ENCODE measurements at regions not wholly inside any gene's neighbourhood (a gene's known extent, or its start where the extent isn't known, plus 50 kb on each side); places are given as distances from the start of the nearest gene placed in this dataset.
"Not testable (repeated sequence)": the region's sequence is repeated elsewhere in the genome, so short reads cannot be mapped to it uniquely, and the experiment has no call there.

DNA sequence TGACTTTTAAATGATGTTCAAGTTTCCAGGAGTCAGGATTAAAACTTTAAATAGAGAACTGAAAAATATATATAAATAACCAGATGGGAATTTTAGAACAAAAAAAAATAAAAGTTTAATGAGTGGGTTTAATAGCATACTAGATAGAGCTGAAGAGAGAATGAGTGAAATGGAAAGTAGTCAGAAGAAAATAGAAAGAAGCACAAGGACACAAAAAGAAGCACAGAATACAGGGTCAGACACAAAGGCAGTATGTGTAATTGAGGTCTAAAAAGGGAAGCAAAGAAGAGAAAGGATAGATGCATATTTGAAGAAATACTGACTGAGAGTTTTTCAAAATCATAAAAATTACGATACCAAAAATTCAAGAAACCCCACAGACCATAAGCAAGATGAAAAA lies 159.8 kb upstream of the FERMT1 start:
- DNase-seq = no peak
- no peaks in the 10 kb centered on the region for H3K4me1 ChIP-seq (ENCODE audit: insufficient read depth, low read length)

DNA sequence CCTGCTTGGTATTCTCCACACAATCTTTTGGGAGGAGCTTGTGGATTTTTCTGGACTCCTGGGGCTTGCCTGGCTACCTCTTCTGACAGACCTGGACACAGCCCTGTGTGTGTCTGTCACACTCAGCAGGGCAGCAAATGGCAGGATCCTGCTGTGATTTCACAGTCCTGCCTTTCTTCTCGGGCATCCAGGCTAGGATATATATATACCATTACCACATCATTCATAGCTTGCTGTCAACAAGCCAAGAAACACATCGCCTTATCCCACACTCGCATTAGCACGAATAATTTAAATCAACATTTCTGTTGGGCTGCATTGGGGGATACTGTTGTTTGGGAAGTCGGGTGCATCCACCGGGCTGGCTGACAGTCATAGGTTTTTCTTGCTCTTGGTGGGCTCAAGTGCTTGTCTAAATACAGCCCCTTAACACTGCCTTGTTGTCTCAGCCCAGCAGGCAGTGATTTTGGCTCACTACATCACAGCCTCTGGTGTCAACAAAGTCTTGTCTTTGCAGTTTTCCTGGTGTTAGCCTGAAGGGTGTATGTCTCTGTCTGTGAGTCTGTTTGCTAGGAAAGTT lies 154.9 kb upstream of the FERMT1 start:
- no peak for DNase-seq
- no peak for ATAC-seq (ENCODE audit: insufficient read depth, low read depth)
- Histone ChIP-seq H3K4me2 (ENCODE audit: insufficient read depth, low read length) (no peak overlapping the region), H3K9ac (ENCODE audit: low read depth, low read length) (no peak overlapping the region), H3K4me1 (ENCODE audit: insufficient read depth, low read length) (no peaks in the 10 kb centered on the region), H4K20me1 (ENCODE audit: insufficient read depth, low read length) (no peaks in the 10 kb centered on the region), H3K36me3 (ENCODE audit: insufficient read depth, low read length) (no peaks in the 10 kb centered on the region), H2AFZ (ENCODE audit: low read depth, low read length) (no peak overlapping the region), H3K4me3 (ENCODE audit: low read depth in 1 of 2, low read length in 2 of 2) (no peak overlapping the region), H3K9me3 (ENCODE audit: insufficient read depth, low read length, severe bottlenecking) (peaks cover 10% of the 10 kb centered on the region), H3K79me2 (ENCODE audit: insufficient read depth, low read length) (no peaks in the 10 kb centered on the region), H3K27ac (ENCODE audit: low read length) (no peak overlapping the region), H3K27me3 (ENCODE audit: insufficient read depth, low read length, poor library complexity) (no peaks in the 10 kb centered on the region)
- TF ChIP-seq EZH2 (IDR thresholded peaks at IDR 0.05; ENCODE audit: borderline replicate concordance, low read depth, low read length, severe bottlenecking) = no peak
- TF ChIP-seq, protein P1, sequence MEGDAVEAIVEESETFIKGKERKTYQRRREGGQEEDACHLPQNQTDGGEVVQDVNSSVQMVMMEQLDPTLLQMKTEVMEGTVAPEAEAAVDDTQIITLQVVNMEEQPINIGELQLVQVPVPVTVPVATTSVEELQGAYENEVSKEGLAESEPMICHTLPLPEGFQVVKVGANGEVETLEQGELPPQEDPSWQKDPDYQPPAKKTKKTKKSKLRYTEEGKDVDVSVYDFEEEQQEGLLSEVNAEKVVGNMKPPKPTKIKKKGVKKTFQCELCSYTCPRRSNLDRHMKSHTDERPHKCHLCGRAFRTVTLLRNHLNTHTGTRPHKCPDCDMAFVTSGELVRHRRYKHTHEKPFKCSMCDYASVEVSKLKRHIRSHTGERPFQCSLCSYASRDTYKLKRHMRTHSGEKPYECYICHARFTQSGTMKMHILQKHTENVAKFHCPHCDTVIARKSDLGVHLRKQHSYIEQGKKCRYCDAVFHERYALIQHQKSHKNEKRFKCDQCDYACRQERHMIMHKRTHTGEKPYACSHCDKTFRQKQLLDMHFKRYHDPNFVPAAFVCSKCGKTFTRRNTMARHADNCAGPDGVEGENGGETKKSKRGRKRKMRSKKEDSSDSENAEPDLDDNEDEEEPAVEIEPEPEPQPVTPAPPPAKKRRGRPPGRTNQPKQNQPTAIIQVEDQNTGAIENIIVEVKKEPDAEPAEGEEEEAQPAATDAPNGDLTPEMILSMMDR (IDR thresholded peaks at IDR 0.05; ENCODE audit: borderline replicate concordance, extremely low read depth, low read length, poor library complexity, severe bottlenecking) = no peak

More for the DNA sequence above, 159.8 kb upstream of the FERMT1 start:
- no peak overlapping the region for H3K27ac ChIP-seq (ENCODE audit: low read length)
- H4K20me1 ChIP-seq (ENCODE audit: insufficient read depth, low read length) = no peaks in the 10 kb centered on the region
- no peak overlapping the region for H2AFZ ChIP-seq (ENCODE audit: low read depth, low read length)
- TF ChIP-seq, protein P1 (IDR thresholded peaks at IDR 0.05; ENCODE audit: borderline replicate concordance, extremely low read depth, low read length, poor library complexity, severe bottlenecking) = no peak
- no peak for TF ChIP-seq EZH2 (IDR thresholded peaks at IDR 0.05; ENCODE audit: borderline replicate concordance, low read depth, low read length, severe bottlenecking)
- H3K4me2 ChIP-seq (ENCODE audit: insufficient read depth, low read length) = no peak overlapping the region
- no peaks in the 10 kb centered on the region for H3K27me3 ChIP-seq (ENCODE audit: insufficient read depth, low read length, poor library complexity)
- ATAC-seq (ENCODE audit: insufficient read depth, low read depth) = no peak
- no peak overlapping the region for H3K4me3 ChIP-seq (ENCODE audit: low read depth in 1 of 2, low read length in 2 of 2)
- no peaks in the 10 kb centered on the region for H3K79me2 ChIP-seq (ENCODE audit: insufficient read depth, low read length)
- peaks cover 12% of the 10 kb centered on the region for H3K9me3 ChIP-seq (ENCODE audit: insufficient read depth, low read length, severe bottlenecking)
- no peaks in the 10 kb centered on the region for H3K36me3 ChIP-seq (ENCODE audit: insufficient read depth, low read length)
- H3K9ac ChIP-seq (ENCODE audit: low read depth, low read length) = no peak overlapping the region

DNA sequence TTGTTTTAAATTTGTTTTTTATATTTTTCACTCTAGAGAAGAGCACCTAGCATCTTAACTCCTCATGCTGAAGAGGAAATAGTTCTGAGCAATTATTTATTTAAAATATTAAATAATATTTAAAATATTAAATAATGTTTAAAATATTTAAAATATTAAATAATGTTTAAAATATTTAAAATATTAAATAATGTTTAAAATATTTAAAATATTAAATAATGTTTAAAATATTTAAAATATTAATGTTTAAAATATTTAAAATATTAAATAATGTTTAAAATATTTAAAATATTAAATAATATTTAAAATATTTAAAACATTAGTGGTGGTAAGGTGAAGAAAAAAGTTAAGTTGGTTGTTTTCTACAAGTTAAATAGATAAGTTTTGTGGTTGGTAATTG lies 147.6 kb upstream of the FERMT1 start:
- not testable (repeated sequence) for H3K79me2 ChIP-seq (ENCODE audit: insufficient read depth, low read length); H3K9ac ChIP-seq (ENCODE audit: low read depth, low read length); H3K27ac ChIP-seq (ENCODE audit: low read length); H3K36me3 ChIP-seq (ENCODE audit: insufficient read depth, low read length); H3K4me1 ChIP-seq (ENCODE audit: insufficient read depth, low read length); H3K9me3 ChIP-seq (ENCODE audit: insufficient read depth, low read length, severe bottlenecking); H3K4me3 ChIP-seq (ENCODE audit: low read depth in 1 of 2, low read length in 2 of 2); ATAC-seq (ENCODE audit: insufficient read depth, low read depth); H3K27me3 ChIP-seq (ENCODE audit: insufficient read depth, low read length, poor library complexity); H4K20me1 ChIP-seq (ENCODE audit: insufficient read depth, low read length); H3K4me2 ChIP-seq (ENCODE audit: insufficient read depth, low read length); DNase-seq; H2AFZ ChIP-seq (ENCODE audit: low read depth, low read length)

DNA sequence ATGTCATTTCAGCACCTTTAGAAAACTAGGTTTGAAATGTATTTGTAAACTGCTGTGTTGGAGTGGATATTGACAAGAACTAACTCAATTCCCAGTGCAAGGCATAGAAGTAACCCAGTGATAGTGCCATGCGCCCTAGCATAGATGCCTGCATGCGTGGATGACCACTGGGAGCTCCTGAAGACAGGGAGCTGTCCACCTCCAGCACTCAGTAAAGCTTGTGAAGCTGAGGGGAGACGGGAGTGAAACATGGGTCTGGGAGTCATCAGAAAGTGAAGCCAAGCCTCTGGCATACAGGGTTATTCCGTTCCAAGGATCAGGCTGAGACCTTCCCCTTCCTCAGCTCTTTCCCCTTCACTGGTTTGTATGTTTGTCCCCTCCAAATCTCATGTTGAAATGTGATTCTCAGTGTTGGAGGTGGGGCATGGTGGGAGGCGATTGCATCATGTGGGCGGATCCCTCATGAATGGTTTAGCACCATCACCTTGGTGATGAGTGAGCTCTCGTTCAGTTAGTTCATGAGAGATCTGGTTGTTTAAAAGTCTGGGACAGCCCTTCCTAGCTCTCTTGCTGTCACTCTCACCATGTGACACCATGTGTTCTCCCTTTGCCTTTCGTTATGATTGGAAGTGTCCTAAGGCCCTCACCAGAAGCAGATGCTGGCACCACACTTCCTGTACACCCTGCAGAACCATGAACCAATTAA lies 146.5 kb upstream of the FERMT1 start:
- no peaks in the 10 kb centered on the region for H3K4me1 ChIP-seq (ENCODE audit: insufficient read depth, low read length)
- no peaks in the 10 kb centered on the region for H3K36me3 ChIP-seq (ENCODE audit: insufficient read depth, low read length)
- peaks cover 3% of the 10 kb centered on the region for H3K27me3 ChIP-seq (ENCODE audit: insufficient read depth, low read length, poor library complexity)
- H3K79me2 ChIP-seq (ENCODE audit: insufficient read depth, low read length) = no peaks in the 10 kb centered on the region
- H3K4me2 ChIP-seq (ENCODE audit: insufficient read depth, low read length) = no peak overlapping the region
- no peak for DNase-seq
- ATAC-seq (ENCODE audit: insufficient read depth, low read depth) = no peak
- TF ChIP-seq EZH2 (IDR thresholded peaks at IDR 0.05; ENCODE audit: borderline replicate concordance, low read depth, low read length, severe bottlenecking) = no peak
- TF ChIP-seq, protein P1 (IDR thresholded peaks at IDR 0.05; ENCODE audit: borderline replicate concordance, extremely low read depth, low read length, poor library complexity, severe bottlenecking) = no peak
- no peak overlapping the region for H2AFZ ChIP-seq (ENCODE audit: low read depth, low read length)
- H3K9ac ChIP-seq (ENCODE audit: low read depth, low read length) = no peak overlapping the region
- H3K27ac ChIP-seq (ENCODE audit: low read length) = no peak overlapping the region
- no peak overlapping the region for H3K4me3 ChIP-seq (ENCODE audit: low read depth in 1 of 2, low read length in 2 of 2)
- H4K20me1 ChIP-seq (ENCODE audit: insufficient read depth, low read length) = no peaks in the 10 kb centered on the region
- no peaks in the 10 kb centered on the region for H3K9me3 ChIP-seq (ENCODE audit: insufficient read depth, low read length, severe bottlenecking)

All from DND-41 (cell line).